GM19239 (cell line): ENCODE measurements at regions not wholly inside any gene's neighbourhood (a gene's known extent, or its start where the extent isn't known, plus 50 kb on each side); places are given as distances from the start of the nearest gene placed in this dataset.
"Not testable (repeated sequence)": the region's sequence is repeated elsewhere in the genome, so short reads cannot be mapped to it uniquely, and the experiment has no call there.

ENCODE experiments used
- DNase-seq: peaks from one replicate; pipeline ENCODE4 v3.0.0; 2011; ENCODE audit warnings: low spot score; ENCODE audit not compliant: insufficient read length
- FAIRE-seq: peaks from 2 replicates; lab custom pipeline; 2011; peaks lifted over from hg19 to GRCh38; lab: Jason Lieb, UNC

DNA sequence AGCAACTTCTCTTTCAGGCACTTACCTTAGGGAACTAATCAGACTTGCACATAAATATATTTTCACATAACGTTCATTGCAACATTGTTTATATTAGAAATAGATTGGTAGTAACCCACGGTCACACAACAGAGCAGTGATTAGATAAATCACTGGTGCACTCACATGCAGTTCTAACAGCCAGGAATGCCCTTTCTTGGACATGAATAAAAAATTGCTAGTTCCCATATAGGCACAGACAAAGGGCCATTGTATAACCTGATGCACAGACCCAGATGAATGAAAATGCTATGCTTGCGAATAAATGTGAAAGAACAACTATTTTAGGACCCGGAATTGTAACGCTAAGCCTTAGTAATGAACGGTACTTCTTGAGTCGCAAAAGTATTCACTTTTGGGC lies 63.9 kb downstream of the SPANXB1 start:
- DNase-seq, FAIRE-seq: not testable (repeated sequence)

DNA sequence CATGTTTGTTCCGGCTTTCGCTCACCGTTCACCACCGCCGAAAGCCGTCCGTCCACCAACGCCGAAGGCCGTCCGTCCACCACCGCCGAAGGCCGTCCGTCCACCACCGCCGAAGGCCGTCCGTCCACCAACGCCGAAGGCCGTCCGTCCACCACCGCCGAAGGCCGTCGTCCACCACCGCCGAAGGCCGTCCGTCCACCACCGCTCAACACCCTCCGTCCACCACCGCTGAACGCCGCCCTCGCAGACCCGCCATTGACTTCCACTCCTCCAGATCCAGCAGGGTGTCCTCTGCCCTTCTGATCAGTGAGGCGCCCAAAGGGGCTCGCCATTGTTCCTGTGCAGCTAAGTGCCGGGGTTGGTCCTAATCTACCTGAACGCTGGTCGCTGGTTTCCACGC lies 81.7 kb downstream of the SPANXB1 start:
- not testable (repeated sequence) for FAIRE-seq, DNase-seq

DNA sequence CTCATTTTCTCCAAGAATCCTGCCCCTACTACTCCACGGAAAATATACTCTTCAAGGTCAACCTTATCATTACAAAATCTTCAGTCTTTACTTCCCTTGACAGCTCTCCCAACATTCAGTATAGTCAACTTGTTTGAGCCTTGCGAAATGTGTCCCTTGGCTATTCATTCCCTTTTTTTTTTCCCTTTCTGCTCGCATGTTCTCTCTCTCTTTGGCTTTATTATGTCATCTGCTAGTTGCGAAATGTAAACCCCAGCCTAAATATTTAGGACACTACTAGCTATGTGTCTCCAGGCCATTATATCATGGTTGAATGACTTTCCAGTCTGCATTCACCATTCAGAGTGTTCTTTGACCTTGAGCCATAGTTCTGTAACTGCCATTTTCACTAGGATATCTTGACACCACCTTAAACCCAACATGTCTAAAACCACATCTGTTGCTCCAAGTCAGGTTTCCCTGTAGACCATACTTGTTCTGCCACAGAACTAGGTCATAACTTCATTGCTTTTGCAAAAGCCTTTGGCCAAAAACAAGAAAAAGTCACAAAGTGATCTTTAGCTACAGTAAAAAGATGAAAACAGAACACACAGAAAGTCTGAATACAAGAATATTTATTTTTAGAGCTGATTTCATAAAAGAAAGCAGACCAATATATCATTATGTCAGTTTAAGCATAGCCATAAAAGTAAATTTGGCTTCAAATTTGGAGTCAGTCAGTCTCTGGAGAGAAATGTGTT lies 73.0 kb downstream of the LDOC1 start:
- DNase-seq, result not testable (repeated sequence)
- peak; percentile 42 for FAIRE-seq

DNA sequence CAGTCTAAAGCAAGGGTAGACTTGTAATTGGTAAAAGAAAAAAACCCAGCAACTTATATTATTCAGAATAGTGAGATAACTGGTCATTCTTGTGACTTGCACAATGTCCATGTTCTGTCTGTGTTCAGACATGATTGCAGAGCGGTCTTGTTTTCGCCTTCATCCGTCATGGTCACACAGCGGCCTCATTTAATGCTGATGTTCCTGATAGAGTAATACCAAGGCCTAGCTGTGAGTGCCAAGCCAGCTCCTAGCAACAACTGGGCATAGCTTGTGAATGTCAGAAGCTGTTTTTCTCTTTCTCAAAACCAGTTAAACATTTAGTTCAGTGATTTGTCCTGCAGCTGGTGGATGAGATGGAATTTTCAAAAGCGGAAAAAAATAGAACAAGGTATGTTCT lies 65.7 kb downstream of the LDOC1 start:
- not testable (repeated sequence) for FAIRE-seq, DNase-seq
